Endodermal cell (in vitro differentiated cells): ENCODE measurements at regions not wholly inside any gene's neighbourhood (a gene's known extent, or its start where the extent isn't known, plus 50 kb on each side); places are given as distances from the start of the nearest gene placed in this dataset.

Experiments used
- DNase-seq: peaks from one replicate; pipeline ENCODE4 v3.0.0-alpha.2; 2017
- H3K27ac ChIP-seq: 2 replicates; pipeline ENCODE4 v1.5.1; 2013; ENCODE audit warnings: mild to moderate bottlenecking, low read depth, low read length, moderate library complexity
- H3K27me3 ChIP-seq: 2 replicates; pipeline ENCODE4 v1.6.1; 2013; ENCODE audit warnings: mild to moderate bottlenecking, low read length, moderate library complexity; ENCODE audit not compliant: insufficient read depth, control insufficient read depth, poor library complexity, severe bottlenecking
- H3K36me3 ChIP-seq: 2 replicates; pipeline ENCODE4 v1.7.0; 2013; ENCODE audit warnings: mild to moderate bottlenecking, low read length, moderate library complexity; ENCODE audit not compliant: control insufficient read depth, insufficient read depth
- H3K4me1 ChIP-seq: one replicate; pipeline ENCODE4 v1.7.0; 2013; ENCODE audit warnings: low read length; ENCODE audit not compliant: control insufficient read depth, insufficient read depth
- H3K4me3 ChIP-seq: 2 replicates; pipeline ENCODE4 v1.5.1; 2013; ENCODE audit warnings: mild to moderate bottlenecking, low read length, moderate library complexity
- H3K9ac ChIP-seq: 2 replicates; pipeline ENCODE4 v1.6.1; 2013; ENCODE audit warnings: mild to moderate bottlenecking, low read length, moderate library complexity; ENCODE audit not compliant: poor library complexity, severe bottlenecking; ENCODE audit errors: extremely low read depth
- H3K9me3 ChIP-seq: 2 replicates; pipeline ENCODE4 v1.6.1; 2013; ENCODE audit warnings: mild to moderate bottlenecking, low read length, moderate library complexity; ENCODE audit not compliant: control insufficient read depth
- H3K27ac Mint-ChIP-seq: 2 replicates; pipeline ENCODE4 v1.8.0; 2020; ENCODE audit warnings: mixed read lengths
- H3K27me3 Mint-ChIP-seq: 2 replicates; pipeline ENCODE4 v1.8.0; 2021; ENCODE audit warnings: mild to moderate bottlenecking, mixed read lengths; ENCODE audit not compliant: insufficient read depth
- H3K36me3 Mint-ChIP-seq: 2 replicates; pipeline ENCODE4 v1.8.0; 2020; ENCODE audit warnings: low read depth, mixed read lengths
- H3K4me1 Mint-ChIP-seq: 2 replicates; pipeline ENCODE4 v1.8.0; 2020; ENCODE audit warnings: mixed read lengths
- H3K4me3 Mint-ChIP-seq: 2 replicates; pipeline ENCODE4 v1.8.0; 2020; ENCODE audit warnings: mild to moderate bottlenecking, moderate library complexity, mixed read lengths
- H3K9me3 Mint-ChIP-seq: 2 replicates; pipeline ENCODE4 v1.8.0; 2020; ENCODE audit warnings: mild to moderate bottlenecking, mixed read lengths
- CTCF ChIP-seq: fragments of 200-600 bp; sonication (generic); conservative IDR thresholded peaks from 2 replicates; pipeline ENCODE4 v1.5.0; 2021; ENCODE audit warnings: antibody characterized with exemption, mild to moderate bottlenecking
- WGBS, 2 experiments: methylation state at CpG; one replicate each; pipeline versions ENCODE4 v1.1.5 to v1.1.7; 2013; ENCODE audit warnings: missing lambda C conversion rate in 2 of 2, mixed read lengths in 1 of 2; ENCODE audit not compliant: insufficient coverage in 1 of 2, insufficient read length in 1 of 2; 5-methylcytosine and 5-hydroxymethylcytosine counted together

DNA sequence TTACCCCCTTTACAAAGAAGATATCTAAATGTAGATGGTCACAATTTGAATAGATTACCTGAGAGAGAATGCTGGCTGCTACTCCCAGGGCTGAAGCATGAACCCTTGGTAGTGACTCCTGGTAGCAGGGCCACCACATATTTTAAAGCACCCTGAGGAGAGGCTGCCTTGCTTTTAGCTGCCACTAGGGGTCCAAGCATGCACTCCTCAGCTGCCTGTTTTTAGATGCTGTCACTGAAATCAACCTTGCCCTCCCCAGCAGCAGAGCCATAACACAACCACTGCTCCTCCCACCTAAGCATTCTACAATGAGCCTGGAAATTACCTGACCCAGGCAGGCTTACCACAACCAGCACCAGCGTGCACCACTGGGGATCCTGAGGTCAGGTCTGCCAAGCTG lies 850.9 kb downstream of the FAM133A start:
- WGBS, 2 experiments = 100% methylated on average over 1 of the region's 1 CpG; no CpG with 5 or more reads in 1 of the 2 experiments
- peak; percentile 61 for DNase-seq
- H3K36me3 Mint-ChIP-seq = peaks cover 50% of the 10 kb centered on the region
- Histone ChIP-seq H3K9ac (no peak overlapping the region), H3K36me3 (no peaks in the 10 kb centered on the region), H3K9me3 (peaks cover 34% of the 10 kb centered on the region), H3K4me1 (no peaks in the 10 kb centered on the region), H3K4me3 (no peak overlapping the region), H3K27me3 (no peaks in the 10 kb centered on the region), H3K27ac (no peak overlapping the region)
- H3K27me3 Mint-ChIP-seq = no peaks in the 10 kb centered on the region
- no peak overlapping the region for H3K27ac Mint-ChIP-seq
- TF ChIP-seq CTCF = peak; percentile 60
- H3K9me3 Mint-ChIP-seq = peaks cover 59% of the 10 kb centered on the region
- no peaks in the 10 kb centered on the region for H3K4me1 Mint-ChIP-seq
- H3K4me3 Mint-ChIP-seq = no peak overlapping the region

- no peak overlapping the region for H3K4me3 Mint-ChIP-seq
- H3K36me3 Mint-ChIP-seq = no peaks in the 10 kb centered on the region
- H3K9me3 Mint-ChIP-seq = peaks cover 5% of the 10 kb centered on the region
- H3K27ac ChIP-seq = no peak overlapping the region
- no peaks in the 10 kb centered on the region for H3K4me1 ChIP-seq
- H3K9me3 ChIP-seq = no peaks in the 10 kb centered on the region
- WGBS, 2 experiments = 95% methylated on average over 2 of the region's 2 CpGs; no CpG with 5 or more reads in 1 of the 2 experiments
- DNase-seq = no peak
- H3K4me3 ChIP-seq = no peak overlapping the region
- H3K27me3 Mint-ChIP-seq = no peaks in the 10 kb centered on the region
- no peaks in the 10 kb centered on the region for H3K36me3 ChIP-seq
- H3K27me3 ChIP-seq = no peaks in the 10 kb centered on the region
- no peak overlapping the region for H3K9ac ChIP-seq
- H3K4me1 Mint-ChIP-seq = peaks cover 5% of the 10 kb centered on the region
- no peak for TF ChIP-seq CTCF
- no peak overlapping the region for H3K27ac Mint-ChIP-seq
Observed at GRCh38 chrX:94545722-94546121, 871.7 kb downstream of the FAM133A start.

- WGBS, 2 experiments = 94% methylated on average over 4 of the region's 4 CpGs; no CpG with 5 or more reads in 1 of the 2 experiments
- Mint-ChIP-seq H3K27ac (no peak overlapping the region), H3K9me3 (peaks cover 22% of the 10 kb centered on the region), H3K36me3 (peaks cover 7% of the 10 kb centered on the region), H3K4me3 (no peak overlapping the region), H3K4me1 (no peaks in the 10 kb centered on the region), H3K27me3 (no peaks in the 10 kb centered on the region)
- TF ChIP-seq CTCF = no peak
- Histone ChIP-seq H3K9ac (no peak overlapping the region), H3K36me3 (no peaks in the 10 kb centered on the region), H3K9me3 (no peaks in the 10 kb centered on the region), H3K27ac (no peak overlapping the region), H3K4me1 (no peaks in the 10 kb centered on the region), H3K4me3 (no peak overlapping the region), H3K27me3 (no peaks in the 10 kb centered on the region)
- DNase-seq = no peak
Observed at GRCh38 chrX:94551831-94552230, 877.8 kb downstream of the FAM133A start.
